Sigmoid colon (tissue), 4 donors: ENCODE measurements at regions not wholly inside any gene's neighbourhood (a gene's known extent, or its start where the extent isn't known, plus 50 kb on each side); places are given as distances from the start of the nearest gene placed in this dataset.

ENCODE experiments used
- CTCF ChIP-seq, 4 experiments: fragments of 450-650 bp in 3 of 4; fragments of 200-600 bp in 1 of 4; IDR thresholded peaks; one replicate each; pipeline ENCODE4 v1.5.1; 2016 to 2019; ENCODE audit warnings: antibody characterized with exemption in 4 of 4, mild to moderate bottlenecking in 3 of 4, moderate library complexity in 2 of 4
- EP300 ChIP-seq, 4 donors: sonication (generic); formaldehyde crosslinking; IDR thresholded peaks; one replicate each; pipeline ENCODE4 v1.6.1; 2017; ENCODE audit warnings: antibody characterized with exemption in 4 of 4
- POLR2A ChIP-seq, 2 donors: fragments of 450-650 bp; IDR thresholded peaks; one replicate each; pipeline ENCODE4 v1.6.1; 2016; ENCODE audit warnings: antibody characterized with exemption in 2 of 2, mild to moderate bottlenecking in 2 of 2, moderate library complexity in 2 of 2
- POLR2AphosphoS5 ChIP-seq, 4 donors: sonication (generic); formaldehyde crosslinking; IDR thresholded peaks; one replicate each; pipeline ENCODE4 v1.6.1; 2017; ENCODE audit warnings: antibody characterized with exemption in 4 of 4

- no peak for TF ChIP-seq POLR2A (IDR thresholded peaks at IDR 0.05)
- no peak for TF ChIP-seq CTCF (IDR thresholded peaks at IDR 0.05)
- no peak for TF ChIP-seq POLR2AphosphoS5 (IDR thresholded peaks at IDR 0.05)
- no peak for TF ChIP-seq EP300 (IDR thresholded peaks at IDR 0.05)
These were observed 535.8 kb downstream of the MIAT start for GRCh38 chr22:27193215-27193614.
